H1 (cell line): ENCODE measurements at regions not wholly inside any gene's neighbourhood (a gene's known extent, or its start where the extent isn't known, plus 50 kb on each side); places are given as distances from the start of the nearest gene placed in this dataset.

ENCODE experiments used
- CTCF ChIA-PET: fragments of 300-600 bp; sonication (Branson Sonifier 250); formaldehyde crosslinking; loops from one replicate; lab custom pipeline; 2021; ENCODE audit not compliant: partially characterized antibody; lab: Charles Lee
- POLR2A ChIA-PET: fragments of 300-600 bp; sonication (Branson Sonifier 250); formaldehyde crosslinking; loops from one replicate; lab custom pipeline; 2021; ENCODE audit warnings: inconsistent platforms; ENCODE audit not compliant: partially characterized antibody; lab: Charles Lee
- DNase-seq, 2 experiments: peaks; one replicate each; pipeline versions ENCODE4 v3.0.0 to v3.0.0-alpha.2; 2010 to 2022; ENCODE audit warnings: low spot score in 2 of 2, low read depth in 1 of 2, mixed read lengths in 1 of 2
- FAIRE-seq: peaks from 2 replicates; lab custom pipeline; 2011; peaks lifted over from hg19 to GRCh38; lab: Jason Lieb, UNC
- H2AFZ ChIP-seq: 2 replicates; pipeline ENCODE4 v1.8.1; 2012; ENCODE audit warnings: low read length, inconsistent platforms
- H2AK5ac ChIP-seq: 2 replicates; pipeline ENCODE4 v1.6.1; 2013; ENCODE audit warnings: low read depth, low read length
- H2BK120ac ChIP-seq: replicated peaks from 2 replicates; pipeline ENCODE3; 2013; ENCODE audit warnings: low read depth, low read length, inconsistent platforms
- H2BK12ac ChIP-seq: 2 replicates; pipeline ENCODE4 v1.6.1; 2013; ENCODE audit warnings: low read depth, low read length
- H2BK15ac ChIP-seq: 2 replicates; pipeline ENCODE4 v1.6.1; 2013; ENCODE audit warnings: low read length
- H2BK20ac ChIP-seq: 2 replicates; pipeline ENCODE4 v1.6.1; 2013; ENCODE audit warnings: low read length
- H2BK5ac ChIP-seq: 2 replicates; pipeline ENCODE4 v1.6.1; 2013; ENCODE audit warnings: low read depth, low read length
- H3K14ac ChIP-seq: 2 replicates; pipeline ENCODE4 v1.6.1; 2013; ENCODE audit warnings: inconsistent platforms; ENCODE audit not compliant: insufficient read length
- H3K18ac ChIP-seq: 2 replicates; pipeline ENCODE4 v1.6.1; 2013; ENCODE audit warnings: low read length; ENCODE audit errors: extremely low read depth
- H3K23ac ChIP-seq: 2 replicates; pipeline ENCODE4 v1.6.1; 2013; ENCODE audit warnings: inconsistent platforms; ENCODE audit not compliant: insufficient read length
- H3K23me2 ChIP-seq: 2 replicates; pipeline ENCODE4 v1.6.1; 2013; ENCODE audit warnings: low read depth, low read length
- H3K27ac ChIP-seq: 2 replicates; pipeline ENCODE4 v1.6.1; 2011; ENCODE audit warnings: low read depth, low read length, inconsistent platforms
- H3K27me3 ChIP-seq, 4 experiments: replicated peaks in 1 of 4; 1 replicate in 1 of 4; 2 replicates in 3 of 4; pipeline versions ENCODE4 v1.6.1 to v1.8.1; 2011 to 2013; ENCODE audit warnings: low read length in 3 of 4, mild to moderate bottlenecking in 3 of 4, inconsistent platforms in 2 of 4, mixed read lengths in 2 of 4, moderate library complexity in 1 of 4; ENCODE audit not compliant: control insufficient read depth in 3 of 4, insufficient read depth in 3 of 4; ENCODE audit errors: extremely low read depth in 1 of 4
- H3K36me3 ChIP-seq, 4 experiments: 2 replicates each; pipeline versions ENCODE4 v1.6.1 to v1.8.1; 2011 to 2013; ENCODE audit warnings: mild to moderate bottlenecking in 4 of 4, low read length in 3 of 4, moderate library complexity in 2 of 4, control low read depth in 1 of 4, inconsistent platforms in 1 of 4; ENCODE audit not compliant: insufficient read depth in 4 of 4, control insufficient read depth in 2 of 4
- H3K4ac ChIP-seq: replicated peaks from 2 replicates; pipeline ENCODE3; 2013; ENCODE audit warnings: low read length, low read depth, mixed read lengths, inconsistent platforms; ENCODE audit not compliant: insufficient read length
- H3K4me1 ChIP-seq, 4 experiments: replicated peaks in 1 of 4; 1 replicate in 1 of 4; 2 replicates in 3 of 4; pipeline versions ENCODE4 v1.6.1 to v1.8.1; 2011 to 2013; ENCODE audit warnings: low read length in 3 of 4, inconsistent platforms in 2 of 4, mixed read lengths in 1 of 4; ENCODE audit not compliant: insufficient read depth in 4 of 4, control insufficient read depth in 3 of 4
- H3K4me2 ChIP-seq, 2 experiments: 2 replicates each; pipeline versions ENCODE4 v1.6.1 to v1.8.1; 2011 to 2013; ENCODE audit warnings: low read depth in 2 of 2, low read length in 2 of 2, control low read depth in 1 of 2, inconsistent platforms in 1 of 2, mild to moderate bottlenecking in 1 of 2; ENCODE audit not compliant: insufficient read depth in 1 of 2
- H3K4me3 ChIP-seq, 4 experiments: fragments of 200-600, 300-600 bp in 1 of 4; sonication (generic), shearing (Covaris generic), sonication (Bioruptor Twin) in 1 of 4; 2 replicates each; pipeline versions ENCODE4 v1.5.1 to v1.8.1; 2011 to 2016; ENCODE audit warnings: low read length in 4 of 4, low read depth in 3 of 4, control low read depth in 2 of 4, inconsistent platforms in 2 of 4, mild to moderate bottlenecking in 2 of 4, mixed read lengths in 1 of 4, moderate library complexity in 1 of 4; ENCODE audit not compliant: insufficient read depth in 2 of 4; ENCODE audit errors: extremely low read depth in 1 of 4
- H3K56ac ChIP-seq: replicated peaks from 2 replicates; pipeline ENCODE3; 2013; ENCODE audit warnings: low read depth, mild to moderate bottlenecking, mixed read lengths, low read length, inconsistent platforms; ENCODE audit not compliant: insufficient read length
- H3K79me1 ChIP-seq: 2 replicates; pipeline ENCODE4 v1.6.1; 2013; ENCODE audit warnings: low read depth, low read length, control low read depth
- H3K79me2 ChIP-seq, 2 experiments: 2 replicates each; pipeline versions ENCODE4 v1.6.1 to v1.8.1; 2012 to 2013; ENCODE audit warnings: low read length in 2 of 2, mild to moderate bottlenecking in 2 of 2, inconsistent platforms in 1 of 2; ENCODE audit not compliant: insufficient read depth in 2 of 2, control insufficient read depth in 1 of 2
- H3K9ac ChIP-seq, 4 experiments: replicated peaks in 1 of 4; 1 replicate in 1 of 4; 2 replicates in 3 of 4; pipeline versions ENCODE4 v1.6.1 to v1.8.1; 2011 to 2013; ENCODE audit warnings: low read depth in 3 of 4, low read length in 3 of 4, control low read depth in 2 of 4, mild to moderate bottlenecking in 2 of 4, moderate library complexity in 2 of 4, inconsistent platforms in 1 of 4; ENCODE audit errors: extremely low read depth in 1 of 4
- H3K9me3 ChIP-seq, 2 experiments: 2 replicates each; pipeline versions ENCODE4 v1.6.1 to v1.8.1; 2012 to 2013; ENCODE audit warnings: mild to moderate bottlenecking in 2 of 2, moderate library complexity in 2 of 2, control low read depth in 1 of 2, inconsistent platforms in 1 of 2, low read depth in 1 of 2, low read length in 1 of 2, mixed read lengths in 1 of 2; ENCODE audit not compliant: insufficient read depth in 2 of 2
- H4K20me1 ChIP-seq, 2 experiments: replicated peaks in 1 of 2; 2 replicates each; pipeline versions ENCODE3 to v1.8.1; 2011 to 2013; ENCODE audit warnings: inconsistent platforms in 2 of 2, low read length in 2 of 2, mild to moderate bottlenecking in 1 of 2; ENCODE audit not compliant: insufficient read depth in 2 of 2, control insufficient read depth in 1 of 2
- H4K5ac ChIP-seq: 2 replicates; pipeline ENCODE4 v1.6.1; 2013; ENCODE audit warnings: low read length, low read depth, mixed read lengths, inconsistent platforms; ENCODE audit not compliant: insufficient read length
- H4K8ac ChIP-seq: 2 replicates; pipeline ENCODE4 v1.8.0; 2013; ENCODE audit warnings: mild to moderate bottlenecking, moderate library complexity, low read length, inconsistent platforms; ENCODE audit not compliant: insufficient read depth; ENCODE audit errors: extremely low read depth
- H4K91ac ChIP-seq: replicated peaks from 2 replicates; pipeline ENCODE3; 2013; ENCODE audit warnings: low read length, mixed read lengths, inconsistent platforms; ENCODE audit not compliant: insufficient read length
- CEBPB ChIP-seq: IDR thresholded peaks from 2 replicates; pipeline ENCODE4 v1.6.1; 2012; ENCODE audit warnings: low read depth, low read length
- POU5F1 ChIP-seq: IDR thresholded peaks from 2 replicates; pipeline ENCODE4 v1.6.1; 2011; ENCODE audit warnings: low read depth, mild to moderate bottlenecking, low read length, moderate library complexity
- SAP30 ChIP-seq: fragments of 300-600 bp; sonication (generic); IDR thresholded peaks from 2 replicates; pipeline ENCODE4 v1.7.1; 2012; ENCODE audit warnings: low read length, moderate library complexity, mild to moderate bottlenecking, inconsistent platforms; ENCODE audit not compliant: insufficient read depth, insufficient replicate concordance
- WGBS, 2 experiments: shearing (Covaris generic) in 1 of 2; methylation state at CpG; one replicate each; pipeline versions ENCODE4 v1.1.6 to v1.1.7; 2013 to 2015; ENCODE audit warnings: low lambda C conversion rate in 2 of 2, mixed read lengths in 2 of 2, inconsistent platforms in 1 of 2, low coverage in 1 of 2, missing lambda C conversion rate in 1 of 2; ENCODE audit not compliant: insufficient replicate concordance in 2 of 2, insufficient coverage in 1 of 2, insufficient read length in 1 of 2; ENCODE audit errors: extremely low coverage in 1 of 2, missing lambda C conversion rate in 1 of 2; 5-methylcytosine and 5-hydroxymethylcytosine counted together

DNA sequence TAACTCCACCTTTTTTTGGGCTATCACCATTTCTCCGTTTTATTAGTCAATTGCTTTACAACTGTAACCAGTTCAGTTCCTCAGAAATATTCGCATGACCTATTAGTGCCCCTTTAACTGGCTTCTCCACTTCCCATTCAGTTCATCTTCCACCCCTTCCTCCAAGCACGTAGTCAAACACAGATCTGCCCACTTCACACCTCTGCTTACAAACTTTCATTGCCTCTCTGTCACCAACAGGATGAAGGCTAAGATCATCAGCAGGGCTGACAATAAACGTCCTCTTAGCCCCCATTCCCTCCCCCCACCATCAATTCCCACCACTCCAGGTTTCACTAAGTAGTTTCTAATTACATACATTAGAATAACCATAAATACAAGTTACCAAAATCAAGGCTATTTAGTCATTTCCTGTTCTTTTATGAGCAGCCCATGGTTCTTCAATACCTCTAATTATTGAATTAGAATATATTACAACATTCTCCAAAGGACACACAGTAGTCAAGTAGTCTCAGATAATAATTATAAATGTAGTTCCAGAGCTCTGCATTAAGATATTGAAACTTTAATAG is 95.7 kb downstream of the SPRY2 start:
- no peak for FAIRE-seq
- Histone ChIP-seq H3K23me2 (no peaks in the 10 kb centered on the region), H3K18ac (no peak overlapping the region), H4K91ac (no peak overlapping the region), H3K9ac (no peak overlapping the region), H3K4me2 (no peak overlapping the region), H2AFZ (no peak overlapping the region), H3K79me1 (no peaks in the 10 kb centered on the region), H3K4me1 (no peaks in the 10 kb centered on the region), H3K79me2 (no peaks in the 10 kb centered on the region), H3K36me3 (no peaks in the 10 kb centered on the region), H4K5ac (no peak overlapping the region), H3K4me3 (no peak overlapping the region)
- CTCF ChIA-PET = no interaction called here
- TF ChIP-seq CEBPB (no peak), POU5F1 (no peak), SAP30 (no peak)
- TF ChIP-seq, all 59 proteins: peak for 0
- H4K20me1 ChIP-seq = no peaks in the 10 kb centered on the region
- no peak overlapping the region for H4K8ac ChIP-seq
- H2BK120ac ChIP-seq = no peak overlapping the region
- H2BK12ac ChIP-seq = no peak overlapping the region
- H2BK20ac ChIP-seq = no peak overlapping the region
- H3K56ac ChIP-seq = no peak overlapping the region
- no peaks in the 10 kb centered on the region for H3K9me3 ChIP-seq
- H3K14ac ChIP-seq = no peak overlapping the region
- no peaks in the 10 kb centered on the region for H3K27me3 ChIP-seq
- POLR2A ChIA-PET = no interaction called here
- H2BK5ac ChIP-seq = no peak overlapping the region; the same call in 1 of the 2 replicates
- no peak overlapping the region for H3K23ac ChIP-seq
- no peak for DNase-seq
- no peak overlapping the region for H2BK15ac ChIP-seq
- H3K4ac ChIP-seq = no peak overlapping the region
- H3K27ac ChIP-seq = no peak overlapping the region
- no peak overlapping the region; the same call in 1 of the 2 replicates for H2AK5ac ChIP-seq
- 71% methylated on average over 4 of the region's 4 CpGs; no CpG with 5 or more reads in 1 of the 2 experiments for WGBS, 2 experiments
